ENCODE measurements at regions not wholly inside any gene's neighbourhood (a gene's known extent, or its start where the extent isn't known, plus 50 kb on each side); places are given as distances from the start of the nearest gene placed in this dataset.
A peak's percentile ranks its signal among the peaks of the same experiment; 100 is the strongest.

- Histone ChIP-seq H3K4me1 (replicated peaks in 1 of 2) (peaks cover 0 to 16% of the 10 kb centered on the region in 2 donors), H3K27ac (no peak overlapping the region), H3K4me3 (no peak overlapping the region)
- peak in 1 of 8 experiments; percentile 35 for ATAC-seq (replicated peaks in 6 of 8)
- in situ Hi-C loops (cut with MboI; ENCODE audit: low pct_unique_long_range_greater_than_20kb in 2 of 9, low sequenced_read_pairs in 9 of 9, unreplicated experiment in 9 of 9) = no loop called here
- WGBS, 10 experiments = 72 to 100% (median 83%) methylated on average over 1 to 7 of the region's 9 CpGs; no CpG with 5 or more reads in 4 of the 10 experiments
Observed at GRCh38 chr22:27583856-27584255, 217.7 kb downstream of the MN1 start.

- no peak overlapping the region for H3K4me3 ChIP-seq
- H3K4me1 ChIP-seq (replicated peaks in 1 of 2) = peaks cover 0 to 16% of the 10 kb centered on the region in 2 donors
- WGBS, 10 experiments = 17 to 100% (median 100%) methylated on average over 1 of the region's 2 CpGs; no CpG with 5 or more reads in 4 of the 10 experiments
- ATAC-seq (replicated peaks in 6 of 8) = no peak
- in situ Hi-C loops (cut with MboI; ENCODE audit: low pct_unique_long_range_greater_than_20kb in 2 of 9, low sequenced_read_pairs in 9 of 9, unreplicated experiment in 9 of 9) = no loop called here
- H3K27ac ChIP-seq = no peak overlapping the region
Observed at GRCh38 chr22:27585141-27585540, 216.4 kb downstream of the MN1 start.

GRCh38 chr22:27588268-27588667 lies 213.3 kb downstream of the MN1 start:
- in situ Hi-C loops (cut with MboI; ENCODE audit: low pct_unique_long_range_greater_than_20kb in 2 of 9, low sequenced_read_pairs in 9 of 9, unreplicated experiment in 9 of 9) = no loop called here
- WGBS, 10 experiments = 40 to 100% (median 83%) methylated on average over 1 to 5 of the region's 6 CpGs; no CpG with 5 or more reads in 5 of the 10 experiments
- no peak overlapping the region for H3K27ac ChIP-seq
- H3K4me1 ChIP-seq (replicated peaks in 1 of 2) = peaks cover 0 to 10% of the 10 kb centered on the region in 2 donors
- H3K4me3 ChIP-seq = no peak overlapping the region
- ATAC-seq (replicated peaks in 6 of 8) = no peak

- Histone ChIP-seq H3K4me3 (no peak overlapping the region), H3K4me1 (replicated peaks in 1 of 2) (peaks cover 0 to 8% of the 10 kb centered on the region in 2 donors), H3K27ac (no peak overlapping the region)
- in situ Hi-C loops (cut with MboI; ENCODE audit: low pct_unique_long_range_greater_than_20kb in 2 of 9, low sequenced_read_pairs in 9 of 9, unreplicated experiment in 9 of 9) = no loop called here
- no peak for ATAC-seq (replicated peaks in 6 of 8)
- WGBS, 10 experiments = 86 to 100% (median 100%) methylated on average over 1 to 2 of the region's 2 CpGs; no CpG with 5 or more reads in 2 of the 10 experiments
Observed at GRCh38 chr22:27588915-27589314, 212.6 kb downstream of the MN1 start.

GRCh38 chr22:27591060-27591459 lies 210.5 kb downstream of the MN1 start:
- H3K4me3 ChIP-seq = no peak overlapping the region
- H3K4me1 ChIP-seq (replicated peaks in 1 of 2) = peaks cover under 1 to 7% of the 10 kb centered on the region in 2 donors
- in situ Hi-C loops (cut with MboI; ENCODE audit: low pct_unique_long_range_greater_than_20kb in 2 of 9, low sequenced_read_pairs in 9 of 9, unreplicated experiment in 9 of 9) = no loop called here
- H3K27ac ChIP-seq = no peak overlapping the region
- ATAC-seq (replicated peaks in 6 of 8) = no peak
- WGBS, 10 experiments = 33 to 100% (median 73%) methylated on average over 1 to 6 of the region's 6 CpGs; no CpG with 5 or more reads in 1 of the 10 experiments

GRCh38 chr22:27593378-27593777 lies 208.2 kb downstream of the MN1 start:
- Histone ChIP-seq H3K27ac (no peak overlapping the region), H3K4me1 (replicated peaks in 1 of 2) (peaks cover 7 to 14% of the 10 kb centered on the region in 2 donors), H3K4me3 (no peak overlapping the region)
- WGBS, 10 experiments = 71 to 100% (median 80%) methylated on average over 1 to 2 of the region's 2 CpGs; no CpG with 5 or more reads in 3 of the 10 experiments
- no peak for ATAC-seq (replicated peaks in 6 of 8)
- in situ Hi-C loops (cut with MboI; ENCODE audit: low pct_unique_long_range_greater_than_20kb in 2 of 9, low sequenced_read_pairs in 9 of 9, unreplicated experiment in 9 of 9) = no loop called here

- Histone ChIP-seq H3K4me3 (no peak overlapping the region), H3K4me1 (replicated peaks in 1 of 2) (peaks cover 7 to 14% of the 10 kb centered on the region in 2 donors), H3K27ac (no peak overlapping the region)
- no peak for ATAC-seq (replicated peaks in 6 of 8)
- in situ Hi-C loops (cut with MboI; ENCODE audit: low pct_unique_long_range_greater_than_20kb in 2 of 9, low sequenced_read_pairs in 9 of 9, unreplicated experiment in 9 of 9) = no loop called here
- 40 to 71% (median 67%) methylated on average over 1 to 2 of the region's 2 CpGs; no CpG with 5 or more reads in 5 of the 10 experiments for WGBS, 10 experiments
Observed at GRCh38 chr22:27594020-27594419, 207.5 kb downstream of the MN1 start.

GRCh38 chr22:27594474-27595134 lies 207.0 kb downstream of the MN1 start:
- ATAC-seq (replicated peaks in 6 of 8) = no peak

GRCh38 chr22:27596133-27596870 lies 205.3 kb downstream of the MN1 start:
- peak in 3 of 8 experiments; percentile 25 to 44 (median 42) for ATAC-seq (replicated peaks in 6 of 8)
- in situ Hi-C loops (cut with MboI; ENCODE audit: low pct_unique_long_range_greater_than_20kb in 2 of 9, low sequenced_read_pairs in 9 of 9, unreplicated experiment in 9 of 9) = no loop called here
- WGBS, 10 experiments = 40 to 86% (median 73%) methylated on average over 1 to 6 of the region's 8 CpGs; no CpG with 5 or more reads in 1 of the 10 experiments
- Histone ChIP-seq H3K27ac (no peak overlapping the region), H3K4me1 (replicated peaks in 1 of 2) (peaks cover 7 to 11% of the 10 kb centered on the region in 2 donors), H3K4me3 (no peak overlapping the region)

More at GRCh38 chr22:27594474-27595134, 207.0 kb downstream of the MN1 start:
- Histone ChIP-seq H3K27ac (no peak overlapping the region), H3K4me3 (no peak overlapping the region), H3K4me1 (replicated peaks in 1 of 2) (peaks cover 7 to 14% of the 10 kb centered on the region in 2 donors)
- in situ Hi-C loops (cut with MboI; ENCODE audit: low pct_unique_long_range_greater_than_20kb in 2 of 9, low sequenced_read_pairs in 9 of 9, unreplicated experiment in 9 of 9) = no loop called here
- WGBS, 10 experiments = 62 to 100% (median 90%) methylated on average over 1 to 6 of the region's 7 CpGs; no CpG with 5 or more reads in 5 of the 10 experiments

GRCh38 chr22:27597703-27598444 lies 203.7 kb downstream of the MN1 start:
- Histone ChIP-seq H3K4me3 (no peak overlapping the region), H3K27ac (no peak overlapping the region), H3K4me1 (replicated peaks in 1 of 2) (peaks cover 7 to 9% of the 10 kb centered on the region in 2 donors)
- in situ Hi-C loops (cut with MboI; ENCODE audit: low pct_unique_long_range_greater_than_20kb in 2 of 9, low sequenced_read_pairs in 9 of 9, unreplicated experiment in 9 of 9) = no loop called here
- 83 to 100% (median 100%) methylated on average over 1 of the region's 1 CpG; no CpG with 5 or more reads in 7 of the 10 experiments for WGBS, 10 experiments
- no peak for ATAC-seq (replicated peaks in 6 of 8)

- no peak overlapping the region for H3K27ac ChIP-seq
- WGBS, 10 experiments = 33 to 89% (median 80%) methylated on average over 1 of the region's 1 CpG; no CpG with 5 or more reads in 5 of the 10 experiments
- peaks cover 7 to 14% of the 10 kb centered on the region in 2 donors for H3K4me1 ChIP-seq (replicated peaks in 1 of 2)
- no peak for ATAC-seq (replicated peaks in 6 of 8)
- in situ Hi-C loops (cut with MboI; ENCODE audit: low pct_unique_long_range_greater_than_20kb in 2 of 9, low sequenced_read_pairs in 9 of 9, unreplicated experiment in 9 of 9) = no loop called here
- H3K4me3 ChIP-seq = no peak overlapping the region
Observed at GRCh38 chr22:27598792-27599191, 202.8 kb downstream of the MN1 start.

- WGBS, 10 experiments = 40 to 89% (median 80%) methylated on average over 1 to 7 of the region's 9 CpGs; no CpG with 5 or more reads in 1 of the 10 experiments
- H3K4me3 ChIP-seq = no peak overlapping the region
- no peak overlapping the region for H3K27ac ChIP-seq
- ATAC-seq (replicated peaks in 6 of 8) = no peak
- in situ Hi-C loops (cut with MboI; ENCODE audit: low pct_unique_long_range_greater_than_20kb in 2 of 9, low sequenced_read_pairs in 9 of 9, unreplicated experiment in 9 of 9) = no loop called here
- peaks cover 6 to 13% of the 10 kb centered on the region in 2 donors for H3K4me1 ChIP-seq (replicated peaks in 1 of 2)
Observed at GRCh38 chr22:27601195-27601594, 200.4 kb downstream of the MN1 start.

GRCh38 chr22:27602390-27602789 lies 199.2 kb downstream of the MN1 start:
- no CpG with 5 or more reads among the region's 6 CpGs for whole genome bisulfite sequencing, 10 experiments
- H3K27ac ChIP-seq = no peak overlapping the region
- no peak for ATAC-seq (replicated peaks in 6 of 8)
- H3K4me1 ChIP-seq (replicated peaks in 1 of 2) = peaks cover 0 to 7% of the 10 kb centered on the region in 2 donors
- in situ Hi-C loops (cut with MboI; ENCODE audit: low pct_unique_long_range_greater_than_20kb in 2 of 9, low sequenced_read_pairs in 9 of 9, unreplicated experiment in 9 of 9) = no loop called here
- H3K4me3 ChIP-seq = no peak overlapping the region

All from motor neuron (in vitro differentiated cells).